NCI-H1436 (cell line): ENCODE measurements at regions not wholly inside any gene's neighbourhood (a gene's known extent, or its start where the extent isn't known, plus 50 kb on each side); places are given as distances from the start of the nearest gene placed in this dataset.

Source experiments
- DNase-seq: peaks from one replicate; lab custom pipeline; 2025; lab: John Stamatoyannopoulos, UW

DNA sequence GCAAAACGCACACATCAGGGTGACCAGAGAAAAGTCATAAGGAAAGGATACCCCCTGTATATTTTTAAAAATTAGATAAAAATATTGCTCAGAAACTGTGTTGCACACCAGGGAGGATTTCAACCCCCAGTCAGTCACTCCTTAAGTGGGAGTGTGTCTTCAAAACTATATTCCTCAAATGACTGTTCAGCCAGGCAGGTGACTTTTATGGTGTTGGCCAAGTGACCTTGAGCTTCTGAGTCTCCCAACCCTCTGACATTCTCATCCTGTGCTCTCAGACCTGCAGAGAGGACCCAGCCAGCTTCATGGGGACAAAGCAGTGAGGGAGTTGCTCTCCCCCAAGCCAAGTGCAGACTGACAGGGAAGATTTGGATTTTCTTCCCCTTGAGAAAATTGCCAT, 311.9 kb upstream of the JARID2 start:
- no peak for DNase-seq

DNA sequence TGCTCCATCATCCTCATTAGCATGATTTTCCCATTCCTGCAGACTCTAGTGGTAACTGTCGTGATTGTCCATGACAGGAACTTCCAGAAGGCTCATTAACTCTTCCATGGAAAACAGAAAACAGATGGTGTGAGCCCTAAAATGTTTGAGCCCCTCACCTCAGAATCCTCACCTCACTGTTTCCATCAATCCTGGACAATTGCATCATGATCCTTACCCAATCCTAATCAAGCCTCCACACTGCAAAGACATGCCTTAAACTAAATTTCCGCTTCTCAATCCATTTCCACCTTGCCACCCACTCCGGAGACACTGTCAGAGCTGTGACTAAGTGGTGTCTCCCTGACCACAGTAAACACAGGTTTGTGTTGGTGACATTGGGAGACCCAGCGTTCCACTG, 311.0 kb upstream of the JARID2 start:
- no peak for DNase-seq

DNA sequence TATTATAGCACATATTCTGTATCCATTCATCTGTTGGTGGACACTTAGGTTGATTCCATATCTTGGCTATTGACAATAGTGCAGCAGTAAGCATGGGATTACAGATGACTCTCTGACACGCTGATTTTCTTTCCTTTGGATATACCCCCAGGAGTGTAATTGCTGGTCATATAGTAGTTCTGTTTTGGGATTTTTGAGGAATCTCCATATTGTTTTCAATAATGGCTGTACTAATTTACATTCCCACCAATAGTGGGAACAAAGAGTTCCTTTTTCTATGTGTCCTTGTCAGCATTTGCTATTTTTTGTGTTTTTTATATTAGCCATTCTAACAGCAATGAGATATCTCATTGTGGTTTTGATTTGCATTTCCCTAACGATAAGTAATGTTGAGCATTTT, 309.0 kb upstream of the JARID2 start:
- no peak for DNase-seq

DNA sequence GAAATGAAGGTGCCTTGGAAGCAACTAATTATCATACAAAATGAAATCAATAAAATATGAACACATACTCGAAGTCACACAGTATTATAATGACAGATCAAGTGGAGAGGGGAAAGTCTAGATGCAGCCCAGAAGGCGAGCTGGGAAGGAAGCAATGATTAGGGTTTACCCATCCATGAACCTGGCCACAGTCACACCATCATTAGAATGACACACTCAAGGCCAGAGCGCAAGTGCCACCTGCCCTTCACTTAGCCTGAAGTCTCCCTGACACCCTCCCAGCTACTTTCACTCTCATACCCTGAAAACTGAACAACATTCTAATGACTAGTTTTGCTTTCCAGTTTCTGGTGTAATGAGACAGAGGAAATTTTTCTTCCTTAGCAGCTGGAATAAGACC, 302.8 kb upstream of the JARID2 start:
- no peak for DNase-seq

DNA sequence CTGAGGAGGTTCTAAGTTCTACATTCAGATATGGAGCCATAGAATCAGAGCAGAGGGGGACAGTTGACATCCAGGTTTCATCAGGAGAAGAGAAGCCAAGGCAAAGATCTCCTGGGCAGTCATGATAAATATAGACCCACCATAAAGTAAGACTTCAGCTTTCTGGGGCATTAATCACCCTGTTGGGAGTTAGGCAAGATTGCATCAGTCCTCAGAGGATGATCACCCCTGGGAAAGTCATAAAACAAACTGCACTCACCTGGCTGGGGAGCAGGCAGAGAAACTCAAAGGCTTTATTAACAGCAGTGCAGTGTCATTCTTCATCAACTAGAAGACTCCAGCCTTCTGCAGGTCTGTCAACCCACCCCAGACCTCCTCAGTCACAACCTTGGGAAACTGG, 301.3 kb upstream of the JARID2 start:
- no peak for DNase-seq

DNA sequence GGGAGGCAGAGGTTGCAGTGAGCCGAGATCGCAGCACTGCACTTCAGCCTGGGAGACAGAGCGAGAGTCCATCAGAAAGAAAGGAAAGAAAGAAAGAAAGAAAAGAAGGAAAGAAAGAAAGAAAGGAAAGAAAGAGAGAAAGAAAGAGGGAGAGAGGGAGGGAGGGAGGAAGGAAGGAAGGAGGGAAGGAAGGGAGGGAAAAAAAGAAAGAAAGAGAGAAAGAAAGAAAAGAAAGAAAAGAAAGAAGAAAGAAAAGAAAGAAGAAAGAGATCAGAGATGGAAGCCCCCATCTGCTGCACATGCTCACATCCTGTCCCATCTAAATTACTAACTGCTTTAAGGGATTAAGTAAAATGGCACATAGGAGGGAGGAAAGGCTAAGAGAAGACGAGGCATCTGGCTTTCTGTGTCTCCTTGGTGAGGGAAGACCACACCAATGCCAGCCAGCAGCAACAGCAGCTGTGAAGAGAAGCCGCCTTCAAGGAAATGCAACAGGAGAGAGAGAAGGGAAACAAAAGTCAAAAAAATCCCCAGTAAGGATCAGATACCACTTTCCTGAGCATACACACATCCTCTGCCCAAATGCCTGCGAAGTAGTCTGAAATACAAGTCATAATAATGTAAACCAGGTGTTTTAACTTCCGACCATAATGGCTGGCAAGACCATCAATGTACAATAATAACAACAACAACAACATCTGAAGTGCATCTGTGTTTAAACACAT, 300.2 kb upstream of the JARID2 start:
- DNase-seq, result no peak

DNA sequence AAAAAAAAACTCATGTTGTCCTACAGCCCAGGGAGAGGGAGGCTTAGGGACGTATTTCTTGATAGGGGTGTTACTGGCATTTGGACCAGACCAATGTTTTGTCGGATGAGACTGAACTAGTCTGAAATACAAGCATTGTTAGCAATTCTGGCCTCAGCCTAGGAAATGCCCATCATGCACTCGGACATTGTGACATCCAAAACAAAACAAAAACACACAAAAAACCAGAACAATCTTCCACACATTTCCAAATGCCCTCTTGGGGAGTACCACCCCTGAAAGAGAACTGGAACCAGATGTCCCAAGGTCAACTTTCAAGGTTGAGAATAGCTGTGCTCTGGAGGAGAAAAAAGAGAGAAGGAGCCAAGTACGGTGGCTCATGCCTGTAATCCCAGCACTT, 299.1 kb upstream of the JARID2 start:
- DNase-seq, result no peak

DNA sequence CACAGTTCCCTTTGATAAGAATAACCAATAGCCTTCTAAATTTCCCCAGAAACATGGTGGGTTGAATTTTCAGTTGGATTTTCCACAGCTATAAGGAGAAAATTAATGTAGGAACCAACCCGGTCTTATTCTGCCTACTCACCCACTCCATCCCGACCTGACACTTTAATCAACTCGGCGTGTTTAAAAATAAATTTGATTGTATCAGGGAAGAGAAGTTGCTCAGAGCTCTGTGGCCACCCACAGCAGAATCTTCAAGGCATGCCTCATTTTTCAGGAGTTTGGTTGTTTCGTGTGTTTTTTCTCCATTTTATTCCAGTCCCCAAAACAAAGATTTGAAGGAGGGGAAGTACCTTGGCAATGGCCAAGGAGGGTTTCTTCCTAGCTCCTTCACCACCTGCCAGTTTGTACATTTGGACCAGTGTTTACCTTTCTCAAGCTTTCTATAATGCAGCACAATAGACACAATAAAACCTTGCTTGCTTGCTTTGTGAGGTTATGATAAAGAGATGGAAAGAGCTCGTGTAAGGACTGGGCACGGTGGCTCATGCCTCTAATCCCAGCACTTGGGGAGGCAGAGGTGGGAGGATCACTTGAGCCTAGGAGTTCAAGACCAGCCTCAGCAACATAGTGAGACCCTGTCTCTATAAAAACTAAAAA, 297.2 kb upstream of the JARID2 start:
- DNase-seq, result no peak

DNA sequence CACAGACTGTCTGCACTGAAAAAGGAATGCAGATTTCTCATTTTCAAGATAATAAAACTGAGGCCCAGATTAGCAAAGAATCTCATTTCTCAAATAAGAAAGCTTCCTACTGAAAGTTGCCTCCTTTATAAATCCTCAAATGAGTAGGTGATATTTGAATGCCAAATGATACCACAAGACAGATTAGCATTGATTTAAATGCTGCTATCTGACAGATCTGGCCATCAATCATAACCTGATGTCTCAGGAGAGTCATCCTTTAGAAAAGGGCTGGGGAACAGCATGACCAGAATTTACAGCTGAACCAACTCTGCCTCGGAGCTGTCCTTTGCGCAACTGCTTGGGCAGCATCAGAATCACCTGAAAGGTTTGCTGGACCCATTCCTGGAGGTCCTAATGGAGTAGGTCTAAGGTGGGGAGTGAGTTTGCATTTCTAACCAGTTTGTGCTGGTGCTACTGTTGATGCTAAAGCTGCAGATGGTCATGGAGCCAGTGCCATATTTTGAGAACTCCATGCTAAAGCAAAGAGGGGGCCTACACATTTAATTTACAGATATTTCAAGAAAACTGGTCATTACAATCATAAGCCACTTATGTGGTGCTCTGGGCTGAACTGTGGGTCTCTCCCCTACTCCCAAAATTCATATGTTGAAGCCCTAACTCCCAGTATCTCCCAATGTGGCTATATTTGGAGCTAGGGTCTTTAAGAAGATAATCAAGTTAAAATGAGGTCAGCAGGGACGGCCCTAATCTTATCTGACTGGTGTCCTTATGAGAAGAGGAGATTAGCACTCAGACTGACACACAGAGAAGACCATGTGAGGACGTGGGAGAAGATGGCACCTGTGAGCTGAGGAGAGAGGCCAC, 295.5 kb upstream of the JARID2 start:
- no peak for DNase-seq

DNA sequence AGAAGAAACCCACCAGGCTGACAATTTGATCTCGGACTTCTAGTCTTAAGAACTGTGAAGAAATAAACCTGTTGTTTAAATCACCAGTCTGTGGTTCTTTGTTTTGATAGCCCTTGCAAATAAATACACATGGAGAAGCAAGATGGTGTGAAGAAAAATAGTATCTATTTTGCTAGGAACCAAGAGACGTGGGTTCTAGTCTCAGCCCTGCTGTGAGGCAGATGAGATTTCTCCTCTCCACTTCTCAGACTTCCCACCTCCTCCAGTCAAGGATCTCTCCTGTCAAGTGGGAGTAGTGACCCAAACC, 294.9 kb upstream of the JARID2 start:
- DNase-seq, result no peak

DNA sequence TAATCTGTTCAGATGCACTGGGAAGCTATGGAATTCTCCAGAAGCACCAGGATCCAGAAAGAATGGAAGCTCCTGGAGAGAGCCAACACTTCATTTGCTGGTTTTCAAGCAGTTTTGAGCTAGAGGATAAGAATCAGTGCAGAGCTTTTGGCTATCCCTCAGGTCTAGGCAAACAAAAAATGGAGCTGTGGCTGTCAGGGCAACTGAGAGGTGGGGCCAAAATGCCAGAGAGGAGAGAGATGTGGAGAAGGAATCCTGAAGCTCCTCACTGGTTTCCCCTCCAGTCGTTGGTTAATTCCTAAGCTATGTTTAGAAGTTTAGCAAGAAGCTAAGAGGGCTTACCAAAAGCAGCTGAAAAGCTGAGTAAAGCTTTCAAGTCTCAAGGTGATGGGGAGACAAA, 294.2 kb upstream of the JARID2 start:
- no peak for DNase-seq

DNA sequence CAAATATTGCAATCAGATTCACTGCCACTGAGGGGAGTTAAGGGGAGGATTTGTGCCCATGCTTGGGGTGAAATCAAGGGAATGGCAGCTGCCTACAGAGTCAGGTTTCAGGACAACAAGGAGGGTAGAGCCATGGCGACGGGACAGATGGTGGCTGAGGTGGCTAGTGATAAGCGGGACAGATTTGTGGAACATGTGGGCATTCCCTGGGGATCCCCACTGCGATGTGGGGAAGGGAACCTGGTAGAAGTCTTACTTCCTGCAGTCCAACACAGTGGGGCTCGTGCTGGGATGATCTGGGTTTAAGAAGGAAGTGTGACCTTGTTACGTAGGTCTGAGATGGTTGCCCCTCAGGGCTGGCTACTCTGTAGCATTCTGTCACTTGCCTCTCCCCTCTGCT, 292.0 kb upstream of the JARID2 start:
- DNase-seq, result no peak

DNA sequence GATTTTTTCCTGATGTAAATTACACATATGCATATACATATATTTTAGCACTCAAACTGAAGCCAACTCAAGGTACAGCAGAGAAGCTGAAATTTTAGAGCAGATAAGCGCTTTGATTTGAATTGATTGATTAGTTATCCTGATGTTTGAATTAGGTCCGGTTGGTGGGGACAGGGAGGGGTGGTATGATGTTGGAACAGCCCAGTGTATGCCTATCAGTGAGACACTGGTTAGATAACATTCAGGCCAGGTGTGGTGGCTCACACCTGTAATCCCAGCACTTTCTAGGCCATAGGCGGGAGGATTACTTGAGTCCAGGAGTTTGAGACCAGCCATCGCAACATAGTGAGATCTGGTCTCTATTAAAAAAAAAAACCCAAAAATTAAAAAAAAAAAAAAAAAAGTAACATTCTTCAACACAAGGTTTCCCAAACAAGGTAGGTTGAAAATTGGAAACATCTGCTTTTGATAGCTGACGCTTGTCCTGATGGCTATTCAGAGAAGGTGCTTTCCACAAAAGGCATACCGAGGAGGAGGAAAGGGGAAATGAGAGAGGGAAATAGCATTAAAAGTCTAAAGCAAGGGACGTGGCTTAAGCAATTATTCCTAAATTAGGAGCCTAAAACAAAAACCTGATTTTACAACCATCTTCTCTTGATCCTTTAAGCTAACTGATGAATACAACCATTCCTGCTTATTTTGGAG, 288.4 kb upstream of the JARID2 start:
- no peak for DNase-seq

DNA sequence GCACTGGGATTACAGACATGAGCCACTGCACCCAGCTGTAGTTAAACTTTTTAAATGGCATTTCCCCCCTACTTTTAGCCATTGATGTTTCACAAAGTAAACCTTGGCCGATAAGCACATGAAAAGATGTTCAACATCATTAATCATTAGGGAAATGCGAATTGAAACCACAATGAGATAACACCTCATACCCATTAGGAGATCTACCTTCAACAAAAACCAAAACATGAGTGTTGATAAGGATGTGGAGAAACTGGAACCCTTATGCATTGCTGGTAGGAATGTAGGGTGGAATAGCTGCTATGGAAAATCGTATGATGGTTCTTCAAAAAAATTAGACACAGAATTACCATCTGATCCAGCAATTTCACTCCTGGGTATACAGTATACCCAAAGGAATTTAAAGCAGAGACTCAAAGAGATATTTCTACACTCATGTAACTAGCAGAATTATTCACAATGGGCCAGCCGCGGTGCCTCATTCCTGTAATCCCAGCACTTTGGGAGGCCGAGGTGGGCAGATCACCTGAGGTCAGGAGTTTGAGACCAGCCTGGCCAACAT, 286.5 kb upstream of the JARID2 start:
- DNase-seq, result no peak

DNA sequence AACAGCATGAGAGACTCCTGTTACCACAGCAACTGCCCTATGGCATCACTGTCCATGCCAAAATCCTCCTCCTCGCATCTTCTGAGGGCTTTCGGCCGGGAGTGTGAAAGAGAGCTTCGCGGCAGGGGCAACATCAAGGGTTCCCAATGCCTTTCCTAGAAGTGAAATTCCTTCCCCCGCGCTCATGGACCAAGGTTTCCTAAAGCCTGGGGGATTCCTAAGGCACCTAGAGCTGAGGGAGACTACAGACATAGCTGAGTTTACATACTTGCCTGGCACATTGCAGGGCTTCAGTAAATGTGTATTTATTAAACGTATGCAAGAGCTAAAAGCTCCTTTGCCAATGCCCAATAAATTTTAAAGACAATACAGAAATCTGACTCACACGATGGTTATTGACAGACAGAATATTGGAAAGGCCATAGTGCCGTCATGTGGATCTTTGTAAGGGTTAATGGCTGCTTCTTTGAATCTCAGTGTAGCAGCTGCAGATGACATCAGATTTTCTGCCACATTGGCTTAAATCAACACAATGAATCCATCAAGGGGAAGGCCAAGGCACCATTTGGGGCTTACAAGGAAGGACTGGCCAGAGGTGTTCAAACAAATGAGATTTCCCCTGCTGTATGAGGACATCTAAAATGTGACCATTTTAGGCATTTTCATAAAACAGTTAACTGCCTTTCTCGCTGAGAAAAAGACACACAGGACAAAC, 281.2 kb upstream of the JARID2 start:
- no peak for DNase-seq

DNA sequence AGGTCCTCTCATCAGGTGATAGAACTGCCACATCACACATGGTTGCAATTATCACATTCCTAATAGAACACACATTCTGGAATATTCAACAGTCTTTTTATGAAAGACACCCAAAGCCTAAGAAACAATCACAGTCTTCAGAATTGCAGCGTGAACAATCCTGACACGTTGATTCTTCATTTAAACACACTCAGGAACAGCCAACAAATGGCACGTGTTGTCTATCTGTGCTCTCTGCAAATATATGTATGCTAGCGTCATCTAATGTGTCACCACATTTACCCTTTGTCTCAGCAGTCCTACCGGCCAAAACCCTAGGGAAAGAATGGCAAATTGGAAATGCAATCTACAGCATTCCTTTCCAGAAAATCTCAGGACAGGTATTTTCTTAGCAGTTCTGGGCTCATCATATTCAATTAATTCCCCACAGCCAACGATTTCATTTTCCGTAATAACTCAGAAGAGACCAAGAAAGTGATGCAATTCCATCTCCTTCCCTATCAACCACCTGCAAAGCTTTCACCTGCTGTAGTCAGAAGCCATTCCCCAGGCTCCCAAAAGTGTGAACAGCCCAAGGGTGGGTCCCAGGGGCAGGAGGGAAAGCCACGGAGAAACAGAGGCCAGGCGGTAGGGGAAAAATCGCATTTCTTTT, 280.3 kb upstream of the JARID2 start:
- no peak for DNase-seq

DNA sequence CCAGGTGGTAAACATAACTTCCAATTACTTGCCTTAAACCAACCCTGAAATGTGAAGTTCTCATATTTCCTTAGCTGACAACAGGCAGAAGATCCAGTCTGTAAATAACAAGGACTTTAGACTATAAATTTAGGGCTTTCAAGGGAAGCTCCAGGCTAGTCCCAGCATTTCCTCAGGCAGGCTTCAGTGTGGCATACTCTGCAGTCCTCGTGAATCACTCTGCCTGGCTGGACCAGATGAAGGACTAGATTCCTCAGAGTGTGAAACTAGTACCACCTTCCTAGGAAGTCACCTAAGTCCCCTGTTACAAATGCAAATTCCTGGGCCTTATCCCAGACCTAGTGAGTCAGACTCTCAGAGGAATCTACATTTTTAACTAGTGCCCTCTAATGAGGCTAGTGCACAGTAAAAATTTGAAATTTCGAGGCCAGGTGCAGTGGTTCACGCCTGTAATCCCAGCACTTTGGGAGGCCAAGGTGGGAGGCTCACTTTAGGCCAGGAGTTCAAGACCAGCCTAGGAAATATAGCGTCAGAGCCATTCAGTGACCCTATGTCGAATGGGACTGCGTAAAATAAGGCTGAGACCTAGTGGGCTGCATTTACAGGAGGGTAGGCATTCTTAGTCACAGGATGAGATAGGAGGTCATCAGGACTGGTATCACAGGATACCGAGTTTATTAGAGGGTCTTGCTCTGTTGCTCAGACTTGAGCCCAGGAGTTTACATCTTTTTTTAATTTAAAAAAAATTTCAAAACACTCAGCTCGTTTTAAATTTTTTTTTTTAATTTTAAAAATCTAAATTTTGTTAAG, 279.6 kb upstream of the JARID2 start:
- no peak for DNase-seq

DNA sequence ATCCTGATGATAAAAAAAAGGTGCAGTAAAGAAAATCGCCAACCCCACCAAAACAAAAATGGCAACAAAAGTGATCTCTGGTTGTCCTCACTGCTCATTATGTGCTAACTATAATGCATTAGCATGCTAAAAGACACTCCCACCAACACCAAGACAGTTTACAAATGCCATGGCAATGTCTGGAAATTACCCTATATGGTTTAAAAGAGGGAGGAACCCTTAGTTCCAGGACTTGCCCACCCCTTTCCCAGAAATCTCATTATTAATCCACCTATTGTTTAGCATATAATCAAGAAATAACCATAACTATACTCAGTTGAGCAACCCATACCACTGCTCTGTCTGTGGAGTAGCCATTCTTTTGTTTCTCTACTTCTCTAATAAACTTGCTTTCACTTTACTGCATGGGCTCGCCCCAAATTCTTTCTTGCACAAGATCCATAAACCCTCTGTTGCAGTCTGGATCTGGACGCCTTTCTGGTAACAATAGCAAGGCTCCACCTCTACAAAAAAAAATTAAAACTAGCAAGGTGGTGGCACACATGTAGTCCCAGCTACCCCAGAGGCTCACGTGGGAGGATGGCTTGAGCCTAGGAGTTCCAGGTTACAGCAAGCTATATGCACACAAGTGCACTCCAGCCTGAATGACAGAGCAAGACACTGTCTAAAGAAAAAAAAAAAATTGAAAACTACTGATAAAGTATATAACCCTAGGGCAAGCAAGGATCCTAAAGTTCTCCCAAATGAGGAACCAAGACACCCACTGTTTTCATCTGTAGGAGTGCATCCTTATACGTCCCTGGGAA, 278.8 kb upstream of the JARID2 start:
- no peak for DNase-seq

DNA sequence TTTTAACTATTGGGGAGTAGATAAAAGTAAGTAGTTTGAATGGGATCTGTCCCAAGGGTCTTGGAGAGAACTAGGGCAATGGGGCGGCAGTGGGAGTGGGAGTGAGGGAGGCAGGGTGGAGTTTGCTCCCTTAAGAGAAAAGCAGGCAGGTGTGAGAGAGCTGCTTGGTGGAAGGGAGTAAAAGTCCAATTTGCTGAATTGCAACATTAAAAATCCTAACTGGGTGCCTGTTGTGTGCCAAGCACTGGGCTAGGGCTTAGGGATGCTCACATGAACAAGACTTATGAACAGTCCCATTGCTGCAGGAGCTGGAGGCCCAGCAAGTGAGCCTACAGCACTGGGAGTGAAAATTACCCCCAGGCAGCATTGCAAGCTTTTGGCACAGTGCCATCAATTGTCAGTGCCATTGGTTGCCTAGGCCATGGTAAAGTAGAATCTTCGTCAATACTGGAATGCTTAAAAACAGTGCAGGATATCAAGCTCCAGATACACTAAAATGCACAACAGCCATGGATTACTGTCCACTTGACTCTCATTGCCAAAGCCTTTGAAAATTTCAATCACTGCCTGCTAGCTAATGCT, 277.7 kb upstream of the JARID2 start:
- DNase-seq, result no peak
